K562 (cell line): ENCODE measurements at regions not wholly inside any gene's neighbourhood (a gene's known extent, or its start where the extent isn't known, plus 50 kb on each side); places are given as distances from the start of the nearest gene placed in this dataset.
A peak's percentile ranks its signal among the peaks of the same experiment; 100 is the strongest.

Experiments used
- ATAC-seq: fragments of 200-7000 bp; cut with Tn5 transposase; 3 replicates; pipeline ENCODE4 v1.9.1; 2020; ENCODE audit warnings: moderate library complexity
- BruUV-seq: library from RNA; stranded (reverse); fragments of 400-500 nt; replicated peaks from 2 replicates; lab custom pipeline; 2021; lab: Mats Ljungman, UMichigan
- CTCF ChIA-PET: fragments of 300-600 bp; formaldehyde crosslinking; extraction: SDS; loops from one replicate; lab custom pipeline; 2021; ENCODE audit warnings: low intra/inter-chr PET ratio; lab: Yijun Ruan, JAX
- POLR2A ChIA-PET: fragments of 300-600, 350-650 bp; sonication (Branson Sonifier 250); formaldehyde crosslinking; extraction: SDS; loops from one replicate; lab custom pipeline; 2021; ENCODE audit warnings: antibody characterized with exemption, inconsistent platforms; lab: Yijun Ruan, JAX
- DNase-seq, 4 experiments: peaks; one replicate each; pipeline versions ENCODE4 v3.0.0 to v3.0.0-alpha.2; 2011 to 2018; ENCODE audit warnings: low spot score in 3 of 4, mixed read lengths in 3 of 4; ENCODE audit errors: extremely low read depth in 1 of 4
- FAIRE-seq: peaks from 2 replicates; lab custom pipeline; 2011; peaks lifted over from hg19 to GRCh38; lab: Jason Lieb, UNC
- H2AFZ ChIP-seq: 2 replicates; pipeline ENCODE4 v1.6.0; 2011; ENCODE audit warnings: low read depth, low read length, control low read depth, inconsistent platforms
- H3K27ac ChIP-seq: fragments of 200-600 bp; 3 replicates; pipeline ENCODE4 v1.8.0; 2011; ENCODE audit warnings: low read depth, mild to moderate bottlenecking, control low read depth, inconsistent platforms, low read length, moderate library complexity, mixed read lengths; ENCODE audit errors: extremely low read depth
- H3K27me3 ChIP-seq, 2 experiments: fragments of 300-600 bp in 1 of 2; 2 replicates in 1 of 2; 3 replicates in 1 of 2; pipeline versions ENCODE4 v1.6.0 to v1.8.0; 2011; ENCODE audit warnings: inconsistent platforms in 2 of 2, low read length in 2 of 2, mild to moderate bottlenecking in 1 of 2, mixed read lengths in 1 of 2, moderate library complexity in 1 of 2; ENCODE audit not compliant: control insufficient read depth in 2 of 2, insufficient read depth in 2 of 2
- H3K36me3 ChIP-seq: fragments of 300-600 bp; 3 replicates; pipeline ENCODE4 v1.8.0; 2011; ENCODE audit warnings: mild to moderate bottlenecking, low read length, inconsistent platforms; ENCODE audit not compliant: control insufficient read depth, insufficient read depth
- H3K4me1 ChIP-seq, 2 experiments: fragments of 200-600 bp in 1 of 2; replicated peaks in 1 of 2; 2 replicates in 1 of 2; 3 replicates in 1 of 2; pipeline versions ENCODE4 v1.5.1 to v1.8.0; 2011; ENCODE audit warnings: inconsistent platforms in 2 of 2, low read length in 2 of 2, mild to moderate bottlenecking in 1 of 2, mixed read lengths in 1 of 2, moderate library complexity in 1 of 2; ENCODE audit not compliant: control insufficient read depth in 2 of 2, insufficient read depth in 2 of 2
- H3K4me2 ChIP-seq: 2 replicates; pipeline ENCODE4 v1.6.1; 2011; ENCODE audit warnings: low read length, control low read depth, inconsistent platforms, mixed read lengths; ENCODE audit not compliant: insufficient read depth
- H3K4me3 ChIP-seq: fragments of 200-600 bp; sonication (generic), shearing (Covaris generic); 2 replicates; pipeline ENCODE4 v1.5.1; 2016; ENCODE audit warnings: control low read depth, inconsistent platforms
- H3K79me2 ChIP-seq: fragments of 200-600 bp; 3 replicates; pipeline ENCODE4 v1.8.0; 2011; ENCODE audit warnings: low read length, inconsistent platforms; ENCODE audit not compliant: control insufficient read depth, insufficient read depth
- H3K9ac ChIP-seq, 2 experiments: 2 replicates each; pipeline versions ENCODE4 v1.6.0 to v1.6.1; 2011; ENCODE audit warnings: low read depth in 2 of 2, low read length in 2 of 2, control low read depth in 1 of 2, inconsistent platforms in 1 of 2, mild to moderate bottlenecking in 1 of 2, mixed read lengths in 1 of 2; ENCODE audit not compliant: insufficient read depth in 1 of 2
- H3K9me1 ChIP-seq: one replicate; pipeline ENCODE4 v1.6.0; 2011; ENCODE audit warnings: inconsistent platforms, mild to moderate bottlenecking, low read length, moderate library complexity; ENCODE audit not compliant: control insufficient read depth, insufficient read depth
- H3K9me3 ChIP-seq: replicated peaks from 2 replicates; pipeline ENCODE4 v1.5.1; 2011; ENCODE audit warnings: low read depth, low read length, inconsistent platforms; ENCODE audit not compliant: control insufficient read depth, insufficient read depth
- H4K20me1 ChIP-seq: replicated peaks from 2 replicates; pipeline ENCODE4 v1.6.1; 2011; ENCODE audit warnings: low read length, inconsistent platforms, mixed read lengths; ENCODE audit not compliant: control insufficient read depth, insufficient read depth
- ASH1L ChIP-seq: fragments of 450-650 bp; IDR thresholded peaks from 2 replicates; pipeline ENCODE4 v1.6.1; 2018; ENCODE audit warnings: borderline replicate concordance, mild to moderate bottlenecking, low read depth; ENCODE audit not compliant: partially characterized antibody
- GABPB1 ChIP-seq: sonication (generic); formaldehyde crosslinking; IDR thresholded peaks from 2 replicates; pipeline ENCODE4 v1.8.0; 2022; ENCODE audit warnings: mild to moderate bottlenecking, missing genetic modification reagents
- NFIC ChIP-seq: fragments of 450-650 bp; IDR thresholded peaks from 2 replicates; pipeline ENCODE4 v1.6.1; 2017; ENCODE audit warnings: mild to moderate bottlenecking, inconsistent platforms
- PYGO2 ChIP-seq: fragments of 450-650 bp; IDR thresholded peaks from 2 replicates; pipeline ENCODE4 v1.6.1; 2016; ENCODE audit warnings: mild to moderate bottlenecking, missing genetic modification characterization, moderate library complexity, missing compliant biosample characterization
- RAD21 ChIP-seq, 2 experiments: fragments of 250-450 bp in 1 of 2; fragments of 450-650 bp in 1 of 2; sonication (Bioruptor Pico) in 1 of 2; formaldehyde crosslinking in 1 of 2; IDR thresholded peaks in 1 of 2; conservative IDR thresholded peaks in 1 of 2; 2 replicates each; pipeline versions ENCODE4 v1.4.0 to v1.8.0; 2020 to 2022; ENCODE audit warnings: mild to moderate bottlenecking in 2 of 2, moderate library complexity in 1 of 2
- RB1 ChIP-seq: fragments of 450-650 bp; IDR thresholded peaks from 2 replicates; pipeline ENCODE4 v1.6.1; 2017; ENCODE audit warnings: low read depth, mild to moderate bottlenecking
- STAG1 ChIP-seq: sonication (generic); formaldehyde crosslinking; IDR thresholded peaks from 2 replicates; pipeline ENCODE4 v1.5.0; 2020; ENCODE audit warnings: missing genetic modification reagents, borderline replicate concordance
- ZNF224 ChIP-seq: sonication (generic); formaldehyde crosslinking; IDR thresholded peaks from 2 replicates; pipeline ENCODE4 v1.8.0; 2022; ENCODE audit warnings: mild to moderate bottlenecking, missing genetic modification reagents
- ZNF263 ChIP-seq: sonication (generic); formaldehyde crosslinking; IDR thresholded peaks from 2 replicates; pipeline ENCODE4 v1.8.0; 2022; ENCODE audit warnings: mild to moderate bottlenecking, missing genetic modification reagents, borderline replicate concordance
- WGBS: fragments of 100-300 bp; shearing (Covaris generic); methylation state at CpG from one replicate; pipeline ENCODE4 v1.1.6; 2016; ENCODE audit warnings: low coverage, mixed read lengths; ENCODE audit not compliant: insufficient coverage; ENCODE audit errors: missing lambda C conversion rate; 5-methylcytosine and 5-hydroxymethylcytosine counted together
- in situ Hi-C: fragments of 300-500 bp; cut with MboI; formaldehyde crosslinking; loops from 4 replicates; pipeline ENCODE4 v1.15.0; 2018; ENCODE audit warnings: inconsistent platforms, mixed read lengths
- intact Hi-C: fragments of 100-400 bp; cut with micrococcal nuclease; formaldehyde crosslinking; loops from 2 replicates; pipeline ENCODE4 v1.14.2; 2022
- TF ChIP-seq, protein P1 (sequence below): sonication (generic); formaldehyde crosslinking; IDR thresholded peaks from 2 replicates; pipeline ENCODE4 v1.8.0; 2022; ENCODE audit warnings: missing genetic modification reagents, mild to moderate bottlenecking, moderate library complexity, borderline replicate concordance
- TF ChIP-seq, protein P2 (sequence below): IDR thresholded peaks from 2 replicates; pipeline ENCODE4 v1.6.1; 2011; ENCODE audit warnings: borderline replicate concordance, low read depth, mild to moderate bottlenecking, moderate library complexity, low read length; ENCODE audit not compliant: insufficient read depth, poor library complexity, severe bottlenecking
- TF ChIP-seq, protein P3 (sequence below), 3 experiments: IDR thresholded peaks in 2 of 3; conservative IDR thresholded peaks in 1 of 3; 2 replicates each; pipeline ENCODE4 v1.5.1; 2011 to 2012; ENCODE audit warnings: low read length in 3 of 3, mild to moderate bottlenecking in 3 of 3, control low read depth in 2 of 3, improper control_type of control experiment in 1 of 3, inconsistent platforms in 1 of 3, low read depth in 1 of 3, mixed read lengths in 1 of 3, moderate library complexity in 1 of 3; ENCODE audit not compliant: insufficient read depth in 2 of 3
- TF ChIP-seq, protein P4 (sequence below): fragments of 450-650 bp; formaldehyde crosslinking; IDR thresholded peaks from 2 replicates; pipeline ENCODE4 v1.4.0; 2020; ENCODE audit warnings: mild to moderate bottlenecking, moderate library complexity

DNA sequence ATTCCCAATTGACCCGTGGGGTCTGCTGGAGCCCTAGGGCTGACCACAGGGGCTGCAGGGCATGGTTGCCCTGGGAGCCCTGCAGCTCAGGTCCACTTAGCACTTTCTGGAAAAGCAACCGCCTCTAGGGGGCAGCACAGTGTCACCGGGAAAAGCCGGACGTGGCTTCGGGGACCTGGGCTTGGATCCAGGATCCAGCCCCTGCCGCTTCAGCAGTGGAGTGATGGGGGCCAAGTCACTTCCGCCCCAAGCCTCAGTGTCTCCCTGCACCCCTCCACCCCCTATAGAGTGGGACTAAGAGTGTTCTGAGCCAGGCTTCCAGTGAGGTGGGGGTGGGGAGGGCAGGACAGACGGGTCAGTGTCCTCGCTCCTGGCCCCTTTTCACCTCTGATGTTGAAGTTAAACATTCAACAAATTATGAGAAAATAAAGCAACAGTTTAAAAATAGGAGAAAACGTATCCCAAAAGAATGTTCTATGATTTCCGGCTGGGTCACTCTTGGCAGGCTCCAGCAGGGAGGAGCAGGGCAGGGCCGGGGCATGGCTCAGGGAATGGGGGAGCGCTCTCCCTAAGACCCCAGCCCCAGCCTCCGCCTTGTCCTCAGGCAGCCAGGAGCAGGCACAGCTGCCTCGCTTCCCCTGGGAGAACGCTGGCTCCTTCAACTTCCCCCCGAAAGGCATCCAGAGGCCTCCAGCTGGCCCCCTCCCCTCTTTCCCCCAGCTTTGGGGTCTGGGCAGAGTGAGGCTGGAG lies 96.5 kb upstream of the FGF3 start:
- DNase-seq (peak; percentile 75 to 82 (median 80)), FAIRE-seq (no peak), ATAC-seq (peak; percentile 73)
- Histone ChIP-seq H3K27ac (no peak overlapping the region), H4K20me1 (peaks cover 16% of the 10 kb centered on the region), H2AFZ (no peak overlapping the region), H3K4me2 (0 out of 2 replicates have a peak overlapping the region, but pooled peaks have one; percentile 9), H3K36me3 (no peaks in the 10 kb centered on the region), H3K79me2 (no peaks in the 10 kb centered on the region), H3K4me3 (no peak overlapping the region), H3K4me1 (peaks cover 0 to 52% of the 10 kb centered on the region in 2 experiments; a peak in 2 of 5 replicates), H3K9me1 (no peaks in the 10 kb centered on the region), H3K27me3 (peaks cover 0 to 30% of the 10 kb centered on the region in 2 experiments; a peak in 2 of 5 replicates), H3K9ac (no peak overlapping the region), H3K9me3 (no peaks in the 10 kb centered on the region)
- 13% methylated on average over 18 of the region's 18 CpGs for WGBS
- POLR2A ChIA-PET = interaction anchor here (0.7 to 1.1 kb wide), 4 partner anchors 10 to 417 kb away, joined by 3 read pairs; no protein-coding TSS in a partner anchor
- CTCF ChIA-PET = interaction anchor here (0.6 to 2.7 kb wide), 5 partner anchors 18 to 280 kb away, joined by 3 to 16 read pairs (median 5); no protein-coding TSS in a partner anchor
- intact Hi-C loops = loop anchor here (10.0 kb wide), 1 partner anchor 559 kb away; no protein-coding TSS in a partner anchor
- in situ Hi-C loops = no loop called here
- no TSS peak for BruUV-seq
- TF ChIP-seq NFIC (peak; percentile 67), RAD21 (CRISPR knock-in tag; conservative IDR thresholded peaks at IDR 0.05 in 1 of 2, IDR thresholded peaks at IDR 0.05 in 1 of 2) (peak; percentile 61 to 72), PYGO2 (tag) (no peak), ASH1L (no peak), ZNF224 (no peak), RB1 (peak; percentile 46), ZNF263 (CRISPR knock-in tag) (peak; percentile 20; the same call in 1 of the 2 replicates), STAG1 (peak; percentile 75; the same call in 1 of the 2 replicates), GABPB1 (CRISPR knock-in tag) (0 out of 2 replicates have a peak, but pooled peaks have one; percentile 18)
- TF ChIP-seq, protein P1, sequence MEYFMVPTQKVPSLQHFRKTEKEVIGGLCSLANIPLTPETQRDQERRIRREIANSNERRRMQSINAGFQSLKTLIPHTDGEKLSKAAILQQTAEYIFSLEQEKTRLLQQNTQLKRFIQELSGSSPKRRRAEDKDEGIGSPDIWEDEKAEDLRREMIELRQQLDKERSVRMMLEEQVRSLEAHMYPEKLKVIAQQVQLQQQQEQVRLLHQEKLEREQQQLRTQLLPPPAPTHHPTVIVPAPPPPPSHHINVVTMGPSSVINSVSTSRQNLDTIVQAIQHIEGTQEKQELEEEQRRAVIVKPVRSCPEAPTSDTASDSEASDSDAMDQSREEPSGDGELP (CRISPR knock-in tag) = 0 out of 2 replicates have a peak, but pooled peaks have one; percentile 16
- TF ChIP-seq, protein P2, sequence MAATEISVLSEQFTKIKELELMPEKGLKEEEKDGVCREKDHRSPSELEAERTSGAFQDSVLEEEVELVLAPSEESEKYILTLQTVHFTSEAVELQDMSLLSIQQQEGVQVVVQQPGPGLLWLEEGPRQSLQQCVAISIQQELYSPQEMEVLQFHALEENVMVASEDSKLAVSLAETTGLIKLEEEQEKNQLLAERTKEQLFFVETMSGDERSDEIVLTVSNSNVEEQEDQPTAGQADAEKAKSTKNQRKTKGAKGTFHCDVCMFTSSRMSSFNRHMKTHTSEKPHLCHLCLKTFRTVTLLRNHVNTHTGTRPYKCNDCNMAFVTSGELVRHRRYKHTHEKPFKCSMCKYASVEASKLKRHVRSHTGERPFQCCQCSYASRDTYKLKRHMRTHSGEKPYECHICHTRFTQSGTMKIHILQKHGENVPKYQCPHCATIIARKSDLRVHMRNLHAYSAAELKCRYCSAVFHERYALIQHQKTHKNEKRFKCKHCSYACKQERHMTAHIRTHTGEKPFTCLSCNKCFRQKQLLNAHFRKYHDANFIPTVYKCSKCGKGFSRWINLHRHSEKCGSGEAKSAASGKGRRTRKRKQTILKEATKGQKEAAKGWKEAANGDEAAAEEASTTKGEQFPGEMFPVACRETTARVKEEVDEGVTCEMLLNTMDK = peak; percentile 60
- TF ChIP-seq, protein P3, sequence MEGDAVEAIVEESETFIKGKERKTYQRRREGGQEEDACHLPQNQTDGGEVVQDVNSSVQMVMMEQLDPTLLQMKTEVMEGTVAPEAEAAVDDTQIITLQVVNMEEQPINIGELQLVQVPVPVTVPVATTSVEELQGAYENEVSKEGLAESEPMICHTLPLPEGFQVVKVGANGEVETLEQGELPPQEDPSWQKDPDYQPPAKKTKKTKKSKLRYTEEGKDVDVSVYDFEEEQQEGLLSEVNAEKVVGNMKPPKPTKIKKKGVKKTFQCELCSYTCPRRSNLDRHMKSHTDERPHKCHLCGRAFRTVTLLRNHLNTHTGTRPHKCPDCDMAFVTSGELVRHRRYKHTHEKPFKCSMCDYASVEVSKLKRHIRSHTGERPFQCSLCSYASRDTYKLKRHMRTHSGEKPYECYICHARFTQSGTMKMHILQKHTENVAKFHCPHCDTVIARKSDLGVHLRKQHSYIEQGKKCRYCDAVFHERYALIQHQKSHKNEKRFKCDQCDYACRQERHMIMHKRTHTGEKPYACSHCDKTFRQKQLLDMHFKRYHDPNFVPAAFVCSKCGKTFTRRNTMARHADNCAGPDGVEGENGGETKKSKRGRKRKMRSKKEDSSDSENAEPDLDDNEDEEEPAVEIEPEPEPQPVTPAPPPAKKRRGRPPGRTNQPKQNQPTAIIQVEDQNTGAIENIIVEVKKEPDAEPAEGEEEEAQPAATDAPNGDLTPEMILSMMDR (IDR thresholded peaks at IDR 0.05 in 2 of 3, conservative IDR thresholded peaks at IDR 0.05 in 1 of 3; ENCODE audit: insufficient read depth in 2 of 3, low read depth in 1 of 3, low read length in 3 of 3) = peak; percentile 78 to 81 (median 81)
- TF ChIP-seq, protein P4, sequence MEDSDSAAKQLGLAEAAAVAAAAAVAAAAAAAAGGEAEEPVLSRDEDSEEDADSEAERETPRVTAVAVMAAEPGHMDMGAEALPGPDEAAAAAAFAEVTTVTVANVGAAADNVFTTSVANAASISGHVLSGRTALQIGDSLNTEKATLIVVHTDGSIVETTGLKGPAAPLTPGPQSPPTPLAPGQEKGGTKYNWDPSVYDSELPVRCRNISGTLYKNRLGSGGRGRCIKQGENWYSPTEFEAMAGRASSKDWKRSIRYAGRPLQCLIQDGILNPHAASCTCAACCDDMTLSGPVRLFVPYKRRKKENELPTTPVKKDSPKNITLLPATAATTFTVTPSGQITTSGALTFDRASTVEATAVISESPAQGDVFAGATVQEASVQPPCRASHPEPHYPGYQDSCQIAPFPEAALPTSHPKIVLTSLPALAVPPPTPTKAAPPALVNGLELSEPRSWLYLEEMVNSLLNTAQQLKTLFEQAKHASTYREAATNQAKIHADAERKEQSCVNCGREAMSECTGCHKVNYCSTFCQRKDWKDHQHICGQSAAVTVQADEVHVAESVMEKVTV (CRISPR knock-in tag) = peak; percentile 49
